ENCODE measurements at regions not wholly inside any gene's neighbourhood (a gene's known extent, or its start where the extent isn't known, plus 50 kb on each side); places are given as distances from the start of the nearest gene placed in this dataset.

DNA sequence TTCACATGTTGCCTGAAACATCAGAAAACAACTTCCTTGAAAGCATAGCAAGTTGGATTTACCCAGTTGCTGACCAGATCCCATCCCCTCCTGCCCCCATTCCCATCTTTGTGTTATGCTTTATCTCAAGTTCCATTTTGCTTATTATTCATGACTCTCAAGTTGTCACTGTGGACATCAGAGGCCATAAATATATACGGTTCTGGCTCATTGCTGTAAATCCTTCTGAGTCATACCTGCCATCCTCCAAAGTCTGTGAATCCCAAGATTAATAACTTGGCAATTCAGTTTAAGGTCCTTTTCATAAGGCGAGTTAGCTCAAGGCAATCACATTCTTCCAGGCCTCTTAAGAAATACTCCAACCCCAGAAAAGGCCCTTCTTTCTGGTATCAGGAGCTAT, 126.2 kb upstream of the C2CD4B start:
- TF ChIP-seq TAF1 (conservative IDR thresholded peaks at IDR 0.05) = no peak
- TF ChIP-seq GABPA (IDR thresholded peaks at IDR 0.05 in 1 of 2, conservative IDR thresholded peaks at IDR 0.05 in 1 of 2) = no peak
- TF ChIP-seq, protein P1, sequence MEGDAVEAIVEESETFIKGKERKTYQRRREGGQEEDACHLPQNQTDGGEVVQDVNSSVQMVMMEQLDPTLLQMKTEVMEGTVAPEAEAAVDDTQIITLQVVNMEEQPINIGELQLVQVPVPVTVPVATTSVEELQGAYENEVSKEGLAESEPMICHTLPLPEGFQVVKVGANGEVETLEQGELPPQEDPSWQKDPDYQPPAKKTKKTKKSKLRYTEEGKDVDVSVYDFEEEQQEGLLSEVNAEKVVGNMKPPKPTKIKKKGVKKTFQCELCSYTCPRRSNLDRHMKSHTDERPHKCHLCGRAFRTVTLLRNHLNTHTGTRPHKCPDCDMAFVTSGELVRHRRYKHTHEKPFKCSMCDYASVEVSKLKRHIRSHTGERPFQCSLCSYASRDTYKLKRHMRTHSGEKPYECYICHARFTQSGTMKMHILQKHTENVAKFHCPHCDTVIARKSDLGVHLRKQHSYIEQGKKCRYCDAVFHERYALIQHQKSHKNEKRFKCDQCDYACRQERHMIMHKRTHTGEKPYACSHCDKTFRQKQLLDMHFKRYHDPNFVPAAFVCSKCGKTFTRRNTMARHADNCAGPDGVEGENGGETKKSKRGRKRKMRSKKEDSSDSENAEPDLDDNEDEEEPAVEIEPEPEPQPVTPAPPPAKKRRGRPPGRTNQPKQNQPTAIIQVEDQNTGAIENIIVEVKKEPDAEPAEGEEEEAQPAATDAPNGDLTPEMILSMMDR (IDR thresholded peaks at IDR 0.05; ENCODE audit: low read depth, low read length, missing input control) = no peak

All from liver (tissue), 3 donors.